ENCODE measurements at regions not wholly inside any gene's neighbourhood (a gene's known extent, or its start where the extent isn't known, plus 50 kb on each side); places are given as distances from the start of the nearest gene placed in this dataset.
"Not testable (repeated sequence)": the region's sequence is repeated elsewhere in the genome, so short reads cannot be mapped to it uniquely, and the experiment has no call there.

DNA sequence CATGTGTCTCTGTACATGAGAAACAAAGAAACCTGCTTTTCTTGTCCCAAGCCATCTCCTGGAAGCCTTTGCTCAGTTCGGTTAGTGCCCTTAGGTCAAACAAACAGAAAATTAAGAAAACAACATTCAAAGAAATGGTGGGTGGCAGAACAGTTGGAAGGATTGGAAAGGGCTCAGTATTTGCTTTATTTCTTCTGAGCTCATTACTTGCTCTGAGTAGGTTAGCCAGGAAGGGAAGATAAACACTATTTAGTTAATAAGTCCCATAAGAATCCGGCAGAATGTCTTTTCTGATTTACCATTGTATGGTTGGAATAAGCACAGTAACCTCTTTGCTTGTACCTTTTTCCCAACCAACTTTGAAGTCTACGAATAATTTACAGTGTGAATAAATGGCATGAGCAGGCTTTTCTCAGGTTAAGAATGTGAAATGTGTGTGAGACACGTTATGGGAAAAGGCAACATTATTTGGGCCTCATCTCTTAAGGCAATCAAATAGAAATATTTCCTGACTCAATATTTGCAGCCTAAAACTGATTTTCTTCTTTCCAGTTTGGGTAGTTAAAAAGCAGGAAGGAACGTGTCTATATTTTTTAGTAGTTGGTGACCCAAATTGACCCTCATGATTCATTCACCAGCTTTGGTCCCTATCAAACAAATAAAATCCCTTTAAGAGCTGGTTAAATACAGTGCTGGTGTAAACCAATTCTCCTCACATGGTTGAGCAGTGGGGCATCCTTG lies 158.5 kb downstream of the DKK1 start:
- no peak overlapping the region for H3K4me3 ChIP-seq
- no peak overlapping the region for H3K27ac ChIP-seq

DNA sequence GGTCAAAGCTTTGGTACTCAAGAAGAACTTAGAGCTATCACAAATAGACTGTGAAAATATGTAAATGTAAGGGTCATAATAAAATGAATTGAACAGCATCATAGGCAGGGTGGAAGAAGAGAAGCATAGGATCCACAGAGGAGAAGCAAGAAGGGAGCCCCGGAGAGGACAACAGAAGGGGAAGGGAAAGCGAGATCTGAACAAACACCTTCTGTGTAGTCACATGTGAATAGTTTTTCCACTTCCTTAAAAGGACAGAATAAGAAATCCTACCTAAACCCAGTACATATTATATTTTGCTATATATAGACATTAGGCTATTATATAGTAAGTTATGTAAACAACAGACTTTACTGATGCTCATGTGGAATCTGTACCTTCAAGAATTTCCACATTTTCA lies 160.2 kb downstream of the DKK1 start:
- H3K4me3 ChIP-seq, result no peak overlapping the region

DNA sequence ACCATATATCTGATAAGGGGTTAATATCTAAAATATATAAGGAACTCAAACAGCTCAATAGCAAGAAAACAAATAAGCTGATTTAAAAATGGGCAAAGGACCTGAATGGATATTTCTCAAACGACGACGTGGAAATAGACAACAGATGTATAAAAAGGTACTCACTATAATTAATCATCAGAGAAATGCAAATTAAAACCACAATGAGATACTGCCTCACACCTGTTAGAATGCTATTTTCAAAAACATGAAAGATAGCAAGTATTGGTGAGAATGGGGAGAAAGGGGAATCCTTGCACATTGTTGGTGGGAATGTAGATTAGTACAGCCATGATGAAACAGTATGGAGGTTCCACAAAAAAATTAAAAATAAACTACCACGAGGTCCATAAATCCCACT lies 163.2 kb downstream of the DKK1 start:
- Histone ChIP-seq H3K4me3 (no peak overlapping the region), H3K27ac (no peak overlapping the region)

More for the DNA sequence above, 160.2 kb downstream of the DKK1 start:
- no peak overlapping the region for H3K27ac ChIP-seq

DNA sequence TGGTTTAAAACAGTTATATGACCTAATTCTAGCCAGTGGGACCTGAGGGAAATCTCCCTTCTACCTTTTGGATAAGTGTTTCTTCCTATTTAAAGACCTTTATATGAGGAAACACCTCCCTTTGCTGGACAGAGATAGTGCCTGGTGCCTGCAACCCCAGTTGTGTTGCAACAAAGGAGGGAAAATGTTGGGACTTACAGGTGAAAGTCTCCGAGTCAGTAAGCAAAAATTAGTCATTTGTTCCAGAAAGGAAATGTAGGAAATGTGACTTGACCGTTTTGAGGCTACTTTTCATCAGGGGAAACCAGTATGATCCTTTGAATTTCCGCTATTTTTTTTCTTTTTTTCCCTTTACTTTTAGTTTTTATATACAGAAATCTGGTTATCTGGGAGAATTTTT lies 165.5 kb downstream of the DKK1 start:
- H3K4me3 ChIP-seq, result no peak overlapping the region
- H3K27ac ChIP-seq, result no peak overlapping the region

DNA sequence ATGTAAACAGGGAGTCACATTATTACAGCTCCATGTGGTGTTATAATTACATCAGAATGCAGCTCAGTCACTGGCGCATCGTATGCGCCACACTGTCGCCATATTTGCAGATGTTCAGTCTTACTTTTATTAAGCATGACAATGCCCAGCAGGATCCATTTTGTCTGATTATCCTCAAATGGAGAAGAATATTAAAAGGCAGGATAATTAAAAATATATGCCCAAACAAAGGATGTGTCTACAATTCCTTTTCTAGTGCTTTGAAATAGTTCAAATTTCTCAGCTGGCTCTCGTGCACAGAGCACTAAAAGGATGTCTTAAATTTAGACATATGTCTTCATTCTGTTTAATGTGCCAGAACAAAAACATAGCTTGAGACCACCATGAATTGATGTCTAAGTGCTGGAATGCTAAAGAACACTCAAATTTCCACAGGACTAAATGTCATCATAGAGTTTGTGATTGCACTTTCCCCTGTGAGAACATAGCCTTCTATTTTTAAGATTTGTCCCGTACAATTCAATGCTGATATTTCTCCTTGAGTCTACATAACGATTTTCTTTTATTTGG lies 168.0 kb downstream of the DKK1 start:
- no peak overlapping the region for H3K27ac ChIP-seq
- H3K4me3 ChIP-seq, result no peak overlapping the region

DNA sequence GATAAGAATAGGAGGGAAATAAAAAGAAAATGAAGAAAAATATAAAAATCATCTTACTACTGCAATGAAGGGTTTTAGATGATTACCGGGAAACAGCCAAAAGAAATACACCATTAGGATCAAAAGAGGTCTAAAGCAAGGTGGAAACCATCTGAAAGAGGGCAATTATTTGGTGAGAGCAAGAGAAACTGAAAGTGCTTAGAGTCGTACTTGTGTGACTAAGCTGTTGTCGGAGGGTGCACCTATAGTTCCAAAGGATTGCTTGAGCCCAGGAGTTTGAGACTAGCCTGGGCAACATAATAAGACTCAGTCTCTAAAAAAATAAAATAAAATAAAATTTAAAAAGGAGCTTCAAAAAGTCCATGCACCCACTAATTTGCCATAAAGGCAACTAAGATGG lies 169.5 kb downstream of the DKK1 start:
- no peak overlapping the region for H3K4me3 ChIP-seq

DNA sequence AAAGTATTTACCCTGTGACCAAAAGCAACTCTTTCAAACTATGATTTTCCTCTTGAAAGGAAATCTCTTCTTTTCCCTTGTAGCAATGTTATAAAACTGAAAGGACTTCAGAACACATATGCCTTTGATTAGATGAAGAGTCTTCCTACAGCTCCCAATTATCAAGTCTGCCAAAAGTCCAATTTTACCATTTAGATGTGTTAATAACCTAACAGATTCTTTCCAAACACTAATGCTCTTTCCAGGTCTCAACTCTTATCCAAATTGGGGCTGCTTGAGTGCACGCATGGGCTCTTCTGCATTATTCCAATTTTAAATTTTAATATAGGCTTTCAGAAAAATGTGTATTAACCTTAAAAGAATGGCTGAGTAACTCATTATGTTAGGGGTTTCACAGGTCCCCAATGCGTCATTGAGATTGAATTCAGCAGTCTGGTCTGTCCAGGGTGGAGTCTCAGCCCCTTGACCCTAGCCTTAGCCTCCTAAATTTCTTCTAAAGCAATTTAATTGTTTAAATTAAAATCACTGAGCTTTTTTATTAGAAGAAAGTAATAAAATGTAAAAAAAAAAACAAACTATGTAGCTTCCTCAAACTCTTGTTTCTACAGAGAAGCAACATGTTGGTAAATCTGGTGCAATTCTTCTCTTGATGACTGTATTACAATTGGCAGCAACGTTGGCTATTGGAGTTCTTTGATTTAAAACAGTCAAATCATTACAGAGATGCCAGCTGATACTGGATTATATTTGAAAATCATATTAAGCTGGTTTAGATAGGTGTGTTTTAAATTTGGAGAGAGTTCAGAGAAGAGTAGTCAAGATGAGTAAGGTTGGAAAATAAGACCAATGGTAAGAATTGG lies 170.4 kb downstream of the DKK1 start:
- Histone ChIP-seq H3K27ac (peak overlapping the region in 1 of 21 experiments; percentile 42), H3K4me3 (no peak overlapping the region)

More for the DNA sequence above, 169.5 kb downstream of the DKK1 start:
- H3K27ac ChIP-seq, result peak overlapping the region in 1 of 21 experiments; percentile 42

DNA sequence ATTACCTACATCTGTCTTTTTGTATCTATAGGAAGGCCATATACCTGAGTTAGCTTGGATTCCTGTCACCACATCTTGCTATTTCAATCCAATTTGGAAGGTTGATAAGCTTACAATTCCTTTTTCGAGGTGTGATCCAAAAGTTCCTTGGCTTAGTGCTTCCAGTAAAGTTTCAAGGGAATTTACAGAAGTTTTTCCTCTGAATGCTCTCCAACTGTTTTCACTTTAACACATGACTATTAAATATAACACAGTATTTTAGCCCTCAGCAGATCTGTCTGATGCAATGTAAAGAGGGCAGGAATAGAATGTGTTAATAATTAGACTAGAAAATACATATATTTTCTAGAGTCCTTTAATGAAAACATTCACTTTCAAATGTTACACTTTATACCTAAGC lies 171.4 kb downstream of the DKK1 start:
- no peak overlapping the region for H3K4me3 ChIP-seq
- H3K27ac ChIP-seq, result peak overlapping the region in 2 of 21 experiments; percentile 11

DNA sequence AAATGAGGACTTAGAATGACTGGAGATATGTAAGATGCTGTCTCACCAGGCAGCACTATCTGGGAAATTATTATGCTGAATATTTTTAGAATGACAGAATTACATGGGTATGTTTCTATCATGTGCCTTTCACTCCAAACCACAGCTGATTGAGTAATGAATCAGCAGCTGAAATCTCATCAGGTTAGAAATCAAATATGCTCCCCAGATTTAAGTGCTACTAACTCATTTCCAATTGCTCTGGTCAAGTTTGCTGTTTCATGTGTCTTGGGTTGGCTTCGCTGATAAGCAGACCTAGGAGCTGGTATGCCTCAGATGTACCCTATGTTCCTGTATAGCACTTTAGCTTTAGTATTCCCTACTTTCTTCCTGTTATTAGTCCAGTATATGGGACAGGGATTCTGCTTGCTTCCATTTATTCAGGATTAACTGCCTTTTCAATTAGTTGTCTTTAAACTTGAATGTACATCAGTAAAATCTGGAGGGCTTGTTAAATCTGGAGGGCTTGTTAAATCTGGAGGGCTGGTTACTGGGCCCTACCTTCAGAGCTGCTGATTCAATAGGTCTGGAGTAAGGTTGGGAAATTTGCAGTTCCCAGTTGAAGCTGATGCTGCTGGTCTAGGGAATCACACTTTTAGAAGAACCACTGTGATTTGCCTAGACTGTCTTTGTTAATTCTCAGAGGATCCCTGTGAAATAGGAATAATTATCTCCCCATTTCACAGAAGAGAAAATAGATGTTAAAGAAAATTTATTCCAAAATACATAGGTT lies 172.9 kb downstream of the DKK1 start:
- no peak overlapping the region for H3K4me3 ChIP-seq
- peak overlapping the region in 3 of 21 experiments; percentile 25 to 61 (median 40) for H3K27ac ChIP-seq

DNA sequence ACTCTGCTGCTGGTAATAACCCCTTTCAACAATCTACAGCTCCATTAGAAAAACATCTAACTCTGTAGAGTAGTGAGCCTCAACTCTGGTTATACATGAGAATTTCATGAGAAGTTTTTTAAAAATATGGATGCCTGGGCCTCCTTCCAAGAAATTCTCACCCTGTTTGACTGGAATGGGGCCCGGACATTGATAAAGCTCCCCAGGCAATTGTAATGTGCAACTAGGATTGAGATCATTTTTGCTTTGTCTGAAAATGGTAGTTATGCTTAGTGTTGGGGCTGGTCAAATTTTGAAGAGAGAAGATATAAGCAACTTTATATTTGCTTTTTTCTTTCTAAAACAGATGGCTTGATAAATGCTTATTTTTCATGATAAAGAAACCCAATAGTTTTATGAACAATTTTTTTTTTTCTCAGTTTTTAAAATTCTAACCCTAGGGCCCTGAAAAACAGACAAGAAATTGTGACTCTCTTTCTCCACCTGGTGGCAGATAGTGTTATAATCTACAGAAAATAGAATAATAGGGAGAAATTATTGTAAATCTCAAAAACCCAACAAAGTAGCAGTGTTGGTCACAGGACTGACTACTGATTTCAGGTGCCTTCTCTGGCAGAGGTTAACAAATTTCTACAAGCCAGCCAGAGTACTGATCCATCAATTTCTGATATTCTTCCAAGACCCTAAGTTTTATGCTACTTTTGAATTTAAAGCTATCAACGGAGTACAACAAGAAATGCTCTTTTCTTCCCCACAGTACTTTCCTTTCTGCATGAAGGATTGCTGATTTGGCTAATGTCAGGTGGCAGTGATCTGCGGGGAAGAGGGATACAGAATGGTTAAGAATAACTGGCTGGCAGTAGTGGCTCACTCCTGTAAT lies 174.8 kb downstream of the DKK1 start:
- Histone ChIP-seq H3K27ac (no peak overlapping the region), H3K4me3 (no peak overlapping the region)

DNA sequence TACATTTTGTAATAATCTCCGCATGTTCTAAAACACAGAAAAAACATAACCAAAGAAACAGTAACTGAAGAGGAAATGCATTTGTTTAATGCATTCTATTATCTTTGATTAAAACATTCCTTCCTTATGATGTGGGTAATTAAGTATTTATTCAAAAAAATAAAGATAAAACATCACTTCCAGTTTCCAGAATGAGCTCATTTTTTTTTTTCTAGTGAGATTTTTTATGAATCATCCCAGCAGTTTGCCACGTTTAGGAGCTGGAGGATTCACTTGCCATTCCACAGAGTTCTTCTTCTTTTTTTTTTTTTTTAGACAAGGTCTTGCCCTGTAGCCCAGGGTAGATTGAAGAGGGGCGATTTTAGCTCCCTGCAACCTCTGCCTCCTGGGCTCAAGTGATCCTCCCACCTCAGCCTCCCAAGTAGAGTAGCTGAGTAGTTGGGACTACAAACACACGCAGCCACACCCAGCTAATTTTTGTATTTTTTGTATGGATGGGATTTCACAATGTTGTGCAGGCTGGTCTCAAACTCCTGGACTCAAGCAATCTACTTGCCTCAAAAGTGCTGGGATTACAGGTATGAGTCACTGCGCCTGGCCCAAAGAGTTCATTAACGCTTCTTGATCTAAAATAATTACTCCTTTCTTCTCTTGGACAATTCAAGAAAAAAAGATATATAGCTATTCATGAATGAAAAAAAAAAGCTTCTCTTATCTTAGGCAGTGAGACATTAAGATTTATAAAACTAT lies 177.3 kb downstream of the DKK1 start:
- H3K27ac ChIP-seq, result peak overlapping the region in 1 of 21 experiments; percentile 25
- no peak overlapping the region for H3K4me3 ChIP-seq

DNA sequence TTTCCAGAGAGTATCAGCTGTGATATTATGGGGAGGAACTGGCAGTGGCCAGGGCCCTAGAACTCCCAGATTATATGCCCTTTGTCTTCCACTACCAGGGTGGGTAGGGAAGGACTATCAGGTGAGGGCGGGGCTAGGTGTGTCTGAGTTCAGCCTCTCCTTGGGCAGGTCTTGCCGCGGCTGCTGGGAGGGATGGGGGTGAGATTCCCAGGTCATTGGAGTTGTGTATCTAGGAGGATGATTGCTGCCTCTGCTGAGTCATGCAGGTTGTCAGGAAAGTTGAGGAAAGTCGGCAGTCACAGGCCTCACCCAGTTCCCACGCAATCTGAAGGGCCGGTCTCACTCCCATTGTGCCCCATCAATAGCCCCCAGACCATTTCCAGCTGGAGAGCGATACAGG lies 185.2 kb downstream of the DKK1 start:
- no peak overlapping the region for H3K27ac ChIP-seq
- no peak overlapping the region for H3K4me3 ChIP-seq

DNA sequence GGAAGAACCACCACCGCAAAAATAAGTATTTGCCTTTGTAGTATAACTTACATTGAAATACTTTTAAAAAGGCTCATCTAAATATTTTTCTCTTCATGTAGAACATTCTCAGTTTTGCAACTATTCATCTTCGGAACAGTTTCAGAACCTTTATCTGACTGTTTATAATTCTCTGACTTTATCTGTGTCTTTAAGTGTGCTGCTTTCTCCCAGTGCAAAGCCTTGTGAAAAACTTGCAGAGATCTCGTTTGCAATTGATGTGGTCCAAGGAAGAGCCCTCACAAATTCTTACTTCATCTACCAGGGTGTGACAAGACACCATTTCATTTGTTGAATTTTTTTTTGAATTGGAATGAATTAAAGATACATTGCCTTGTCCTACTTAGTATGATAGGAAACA lies 186.4 kb downstream of the DKK1 start:
- Histone ChIP-seq H3K27ac (no peak overlapping the region), H3K4me3 (no peak overlapping the region)

DNA sequence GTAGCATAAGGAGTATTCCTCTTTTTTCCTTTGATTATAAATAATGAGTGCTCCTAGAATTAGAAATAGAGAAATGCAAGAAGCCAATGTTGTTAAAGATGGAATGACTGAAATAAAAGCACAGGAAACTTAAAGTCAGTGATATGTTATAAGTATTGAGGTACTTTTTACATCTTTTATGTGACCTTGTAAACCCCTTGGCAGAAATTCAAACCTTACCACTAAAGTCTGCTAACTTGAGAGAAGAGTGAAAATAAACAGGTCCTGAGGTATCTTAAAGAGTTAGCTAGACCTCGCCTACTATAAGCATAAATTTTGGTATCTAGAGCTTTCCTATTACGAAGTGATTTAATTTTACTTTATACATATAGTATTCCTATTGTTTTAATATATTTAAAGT lies 188.2 kb downstream of the DKK1 start:
- Histone ChIP-seq H3K4me3 (no peak overlapping the region), H3K27ac (no peak overlapping the region)

DNA sequence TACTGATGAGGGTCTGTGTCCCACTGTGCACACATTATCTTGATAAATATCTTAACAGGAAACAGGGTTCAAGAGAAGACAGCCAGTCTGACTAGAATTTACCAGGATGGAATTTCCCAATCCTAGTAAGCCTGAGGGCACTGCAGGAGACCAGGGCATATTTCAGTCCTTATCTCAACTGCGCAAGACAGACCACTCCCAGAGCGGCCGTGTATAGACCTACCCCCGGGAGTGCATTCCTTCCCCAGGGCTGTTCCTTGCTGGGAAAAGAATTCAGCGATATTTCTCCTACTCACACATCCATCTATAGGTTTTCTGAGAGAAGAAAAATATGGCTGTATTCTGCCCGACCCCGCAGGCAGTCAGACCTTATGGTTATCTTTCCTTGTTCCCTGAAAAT lies 191.3 kb downstream of the DKK1 start:
- not testable (repeated sequence) for H3K4me3 ChIP-seq

DNA sequence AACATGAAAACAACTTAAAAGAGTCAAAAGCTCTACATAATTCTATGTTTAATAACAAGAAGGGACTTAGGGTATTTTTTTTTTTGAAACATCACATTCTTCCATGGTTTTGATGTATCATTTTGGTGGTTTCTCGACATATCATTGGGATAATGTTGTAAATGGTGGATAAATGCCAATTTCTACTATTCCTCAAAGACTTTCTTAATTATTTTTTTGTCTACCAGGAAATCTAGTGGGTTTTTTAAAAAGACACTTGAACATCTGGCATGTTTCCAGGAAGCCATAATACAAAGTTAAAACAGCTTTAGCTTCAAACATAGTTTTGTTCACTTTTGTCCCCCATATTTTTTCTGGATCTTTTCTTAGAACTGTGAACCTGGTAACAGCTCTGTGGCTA lies 200.4 kb downstream of the DKK1 start:
- H3K4me3 ChIP-seq, result no peak overlapping the region

More for the DNA sequence above, 191.3 kb downstream of the DKK1 start:
- H3K27ac ChIP-seq, result not testable (repeated sequence)

DNA sequence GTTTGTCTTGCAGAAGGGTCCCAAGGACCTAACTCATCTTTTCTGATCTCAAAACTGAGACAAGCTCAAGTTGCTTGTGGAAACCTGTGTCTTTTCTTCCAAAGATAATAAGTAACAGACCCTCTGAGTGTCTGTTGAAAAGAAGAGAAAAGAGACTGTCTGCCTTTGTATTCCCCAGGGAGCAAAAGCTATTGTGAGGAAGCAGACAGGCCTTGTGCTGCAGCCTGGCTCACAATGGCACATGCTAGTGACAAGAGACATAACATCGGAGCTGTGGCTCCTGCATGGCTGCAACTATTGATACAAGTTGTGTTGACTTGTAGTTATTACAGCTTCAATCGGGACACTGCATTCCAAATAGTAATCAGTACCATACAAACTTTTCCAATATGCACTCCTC lies 202.9 kb downstream of the DKK1 start:
- Histone ChIP-seq H3K27ac (no peak overlapping the region), H3K4me3 (no peak overlapping the region)

More for the DNA sequence above, 200.4 kb downstream of the DKK1 start:
- no peak overlapping the region for H3K27ac ChIP-seq

DNA sequence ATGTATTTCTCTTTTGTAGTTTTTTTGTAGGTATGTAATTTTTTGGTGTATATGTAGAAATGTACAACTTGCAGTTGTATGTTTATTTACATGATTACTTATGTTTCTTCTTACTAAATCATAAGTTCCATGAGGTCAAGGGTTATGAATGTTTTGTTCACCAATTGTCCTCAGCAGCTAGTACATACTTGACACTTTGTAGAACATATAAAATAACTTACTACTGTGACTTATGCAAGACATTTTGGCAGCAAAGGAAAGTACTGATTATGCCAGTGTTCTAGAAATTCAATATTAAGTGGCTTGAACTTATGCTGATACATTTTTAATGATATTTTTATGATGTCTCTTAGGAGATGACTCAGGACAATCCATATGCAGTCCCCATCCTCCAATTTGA lies 209.6 kb downstream of the DKK1 start:
- Histone ChIP-seq H3K27ac (no peak overlapping the region), H3K4me3 (no peak overlapping the region)
